DND-41 (cell line): ENCODE measurements at regions not wholly inside any gene's neighbourhood (a gene's known extent, or its start where the extent isn't known, plus 50 kb on each side); places are given as distances from the start of the nearest gene placed in this dataset.

Experiments used
- ATAC-seq: fragments of 200-7000 bp; cut with Tn5 transposase; 3 replicates; pipeline ENCODE4 v1.9.1; 2021; ENCODE audit warnings: low read depth; ENCODE audit not compliant: insufficient read depth
- DNase-seq: peaks from one replicate; pipeline ENCODE4 v3.0.0-alpha.2; 2020
- H2AFZ ChIP-seq: 2 replicates; pipeline ENCODE4 v1.6.0; 2012; ENCODE audit warnings: low read depth, low read length
- H3K27ac ChIP-seq: 2 replicates; pipeline ENCODE4 v1.5.1; 2012; ENCODE audit warnings: low read length, inconsistent platforms
- H3K27me3 ChIP-seq: fragments of 200-600 bp; sonication (generic); 2 replicates; pipeline ENCODE4 v1.6.0; 2012; ENCODE audit warnings: low read length, mild to moderate bottlenecking, inconsistent platforms; ENCODE audit not compliant: insufficient read depth, poor library complexity
- H3K36me3 ChIP-seq: 2 replicates; pipeline ENCODE4 v1.5.1; 2012; ENCODE audit warnings: low read length, inconsistent platforms; ENCODE audit not compliant: insufficient read depth
- H3K4me1 ChIP-seq: 2 replicates; pipeline ENCODE4 v1.5.1; 2012; ENCODE audit warnings: mild to moderate bottlenecking, low read length; ENCODE audit not compliant: insufficient read depth
- H3K4me2 ChIP-seq: 2 replicates; pipeline ENCODE4 v1.6.0; 2012; ENCODE audit warnings: mild to moderate bottlenecking, moderate library complexity, low read length, inconsistent platforms; ENCODE audit not compliant: insufficient read depth
- H3K4me3 ChIP-seq, 2 experiments: fragments of 200-600 bp in 1 of 2; shearing (Covaris generic) in 1 of 2; 2 replicates each; pipeline ENCODE4 v1.5.1; 2012 to 2016; ENCODE audit warnings: inconsistent platforms in 2 of 2, low read length in 2 of 2, mild to moderate bottlenecking in 2 of 2, low read depth in 1 of 2, moderate library complexity in 1 of 2
- H3K79me2 ChIP-seq: 2 replicates; pipeline ENCODE4 v1.6.0; 2012; ENCODE audit warnings: low read length, inconsistent platforms; ENCODE audit not compliant: insufficient read depth
- H3K9ac ChIP-seq: 2 replicates; pipeline ENCODE4 v1.6.0; 2012; ENCODE audit warnings: low read depth, mild to moderate bottlenecking, inconsistent platforms, low read length, moderate library complexity
- H3K9me3 ChIP-seq: 2 replicates; pipeline ENCODE4 v1.5.1; 2012; ENCODE audit warnings: low read length, moderate library complexity, mild to moderate bottlenecking, inconsistent platforms; ENCODE audit not compliant: insufficient read depth, severe bottlenecking
- H4K20me1 ChIP-seq: 2 replicates; pipeline ENCODE4 v1.6.0; 2012; ENCODE audit warnings: low read length; ENCODE audit not compliant: insufficient read depth
- EZH2 ChIP-seq: IDR thresholded peaks from 3 replicates; pipeline ENCODE4 v1.6.1; 2012; ENCODE audit warnings: borderline replicate concordance, low read depth, mild to moderate bottlenecking, moderate library complexity, low read length, inconsistent platforms; ENCODE audit not compliant: severe bottlenecking
- TF ChIP-seq, protein P1 (sequence below): IDR thresholded peaks from 2 replicates; pipeline ENCODE4 v1.5.1; 2012; ENCODE audit warnings: borderline replicate concordance, low read length, moderate library complexity, mild to moderate bottlenecking; ENCODE audit not compliant: poor library complexity, severe bottlenecking; ENCODE audit errors: extremely low read depth

DNA sequence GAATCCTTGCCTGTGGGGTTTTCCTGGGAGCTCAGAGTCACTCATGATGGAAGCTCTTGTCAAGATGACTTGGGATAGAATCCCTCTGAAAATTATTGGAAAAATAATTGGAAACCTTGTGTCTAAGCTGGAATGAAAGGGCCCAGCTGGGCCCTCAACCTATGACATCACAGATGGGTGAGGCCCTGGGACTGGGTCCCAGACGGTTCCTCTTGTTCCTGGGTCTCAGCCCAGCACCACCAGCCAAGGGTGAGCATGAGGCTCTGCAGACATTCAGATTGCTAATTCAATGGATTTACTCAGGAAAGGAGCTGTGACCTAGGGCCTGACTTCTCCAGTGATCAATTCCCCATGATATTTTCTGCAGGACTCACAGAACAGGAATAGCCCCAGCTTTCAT, 188.3 kb upstream of the MYT1L start:
- TF ChIP-seq, protein P1, sequence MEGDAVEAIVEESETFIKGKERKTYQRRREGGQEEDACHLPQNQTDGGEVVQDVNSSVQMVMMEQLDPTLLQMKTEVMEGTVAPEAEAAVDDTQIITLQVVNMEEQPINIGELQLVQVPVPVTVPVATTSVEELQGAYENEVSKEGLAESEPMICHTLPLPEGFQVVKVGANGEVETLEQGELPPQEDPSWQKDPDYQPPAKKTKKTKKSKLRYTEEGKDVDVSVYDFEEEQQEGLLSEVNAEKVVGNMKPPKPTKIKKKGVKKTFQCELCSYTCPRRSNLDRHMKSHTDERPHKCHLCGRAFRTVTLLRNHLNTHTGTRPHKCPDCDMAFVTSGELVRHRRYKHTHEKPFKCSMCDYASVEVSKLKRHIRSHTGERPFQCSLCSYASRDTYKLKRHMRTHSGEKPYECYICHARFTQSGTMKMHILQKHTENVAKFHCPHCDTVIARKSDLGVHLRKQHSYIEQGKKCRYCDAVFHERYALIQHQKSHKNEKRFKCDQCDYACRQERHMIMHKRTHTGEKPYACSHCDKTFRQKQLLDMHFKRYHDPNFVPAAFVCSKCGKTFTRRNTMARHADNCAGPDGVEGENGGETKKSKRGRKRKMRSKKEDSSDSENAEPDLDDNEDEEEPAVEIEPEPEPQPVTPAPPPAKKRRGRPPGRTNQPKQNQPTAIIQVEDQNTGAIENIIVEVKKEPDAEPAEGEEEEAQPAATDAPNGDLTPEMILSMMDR, result no peak
- no peak for TF ChIP-seq EZH2
- DNase-seq, result no peak

GRCh38 chr2:2517399-2517798, 186.3 kb upstream of the MYT1L start:
- no peaks in the 10 kb centered on the region for H3K79me2 ChIP-seq
- ATAC-seq, result no peak
- DNase-seq, result no peak
- H3K4me1 ChIP-seq, result no peaks in the 10 kb centered on the region
- H3K4me3 ChIP-seq, result no peak overlapping the region
- no peak overlapping the region for H2AFZ ChIP-seq
- TF ChIP-seq, protein P1, result no peak
- no peak for TF ChIP-seq EZH2
- no peaks in the 10 kb centered on the region for H3K9me3 ChIP-seq
- no peak overlapping the region for H3K27ac ChIP-seq
- H3K27me3 ChIP-seq, result no peaks in the 10 kb centered on the region
- H3K9ac ChIP-seq, result no peak overlapping the region
- H3K4me2 ChIP-seq, result no peak overlapping the region
- no peaks in the 10 kb centered on the region for H3K36me3 ChIP-seq
- H4K20me1 ChIP-seq, result no peaks in the 10 kb centered on the region

More for the DNA sequence above, 188.3 kb upstream of the MYT1L start:
- no peak for ATAC-seq
- Histone ChIP-seq H3K4me1 (no peaks in the 10 kb centered on the region), H3K9ac (no peak overlapping the region), H3K36me3 (no peaks in the 10 kb centered on the region), H4K20me1 (no peaks in the 10 kb centered on the region), H2AFZ (no peak overlapping the region), H3K27me3 (no peaks in the 10 kb centered on the region), H3K4me3 (no peak overlapping the region), H3K4me2 (no peak overlapping the region), H3K27ac (no peak overlapping the region), H3K79me2 (no peaks in the 10 kb centered on the region), H3K9me3 (no peaks in the 10 kb centered on the region)

- Histone ChIP-seq H3K79me2 (no peaks in the 10 kb centered on the region), H3K9me3 (no peaks in the 10 kb centered on the region), H3K4me2 (no peak overlapping the region), H3K36me3 (no peaks in the 10 kb centered on the region), H3K27ac (no peak overlapping the region), H3K4me1 (no peaks in the 10 kb centered on the region), H3K9ac (no peak overlapping the region), H2AFZ (no peak overlapping the region), H3K27me3 (no peaks in the 10 kb centered on the region), H4K20me1 (no peaks in the 10 kb centered on the region), H3K4me3 (no peak overlapping the region)
- ATAC-seq (no peak), DNase-seq (no peak)
- TF ChIP-seq, protein P1, result no peak
- TF ChIP-seq EZH2, result no peak
Measured at GRCh38 chr2:2516386-2516785, 185.3 kb upstream of the MYT1L start.

DNA sequence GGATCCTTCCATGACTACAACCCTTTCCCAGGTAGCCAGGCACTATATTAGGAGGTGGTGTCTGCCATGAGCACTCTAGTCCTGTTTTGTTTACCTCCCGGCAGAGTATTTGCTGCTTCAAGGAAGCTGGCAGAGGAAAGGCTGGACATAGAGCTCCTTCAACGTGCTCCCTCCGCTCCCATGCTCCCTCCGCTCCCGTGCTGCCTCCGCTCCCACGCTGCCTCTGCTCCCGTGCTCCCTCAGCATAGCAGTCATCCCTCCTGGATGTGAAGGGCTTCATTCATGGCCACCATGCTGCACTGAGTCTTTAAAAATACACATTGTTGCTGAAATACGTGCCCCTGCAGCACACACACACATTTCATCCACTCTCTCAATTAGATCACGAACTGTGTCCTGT, 181.9 kb upstream of the MYT1L start:
- Histone ChIP-seq H3K9ac (no peak overlapping the region), H3K79me2 (no peaks in the 10 kb centered on the region), H4K20me1 (no peaks in the 10 kb centered on the region), H3K4me1 (no peaks in the 10 kb centered on the region), H3K27me3 (no peaks in the 10 kb centered on the region), H3K4me2 (no peak overlapping the region), H3K9me3 (no peaks in the 10 kb centered on the region), H3K4me3 (no peak overlapping the region), H3K27ac (no peak overlapping the region), H3K36me3 (no peaks in the 10 kb centered on the region), H2AFZ (no peak overlapping the region)
- no peak for ATAC-seq
- no peak for DNase-seq
- TF ChIP-seq, protein P1, result no peak
- no peak for TF ChIP-seq EZH2
